ENCODE measurements at regions not wholly inside any gene's neighbourhood (a gene's known extent, or its start where the extent isn't known, plus 50 kb on each side); places are given as distances from the start of the nearest gene placed in this dataset.

- no peak for TF ChIP-seq AFF4 (CRISPR knock-in tag; IDR thresholded peaks at IDR 0.05)
- no peak for TF ChIP-seq MIER1 (IDR thresholded peaks at IDR 0.05; ENCODE audit: low read depth)
- no peak for TF ChIP-seq CREB1 (IDR thresholded peaks at IDR 0.05)
- no peak for TF ChIP-seq CREB1 (CRISPR knock-in tag; IDR thresholded peaks at IDR 0.05)
- TF ChIP-seq SP1 (CRISPR knock-in tag; IDR thresholded peaks at IDR 0.05): no peak
- no peak for TF ChIP-seq BRD9 (IDR thresholded peaks at IDR 0.05; ENCODE audit: low read depth, partially characterized antibody)
- no peak for TF ChIP-seq SUPT5H (IDR thresholded peaks at IDR 0.05)
- TF ChIP-seq, protein P1, sequence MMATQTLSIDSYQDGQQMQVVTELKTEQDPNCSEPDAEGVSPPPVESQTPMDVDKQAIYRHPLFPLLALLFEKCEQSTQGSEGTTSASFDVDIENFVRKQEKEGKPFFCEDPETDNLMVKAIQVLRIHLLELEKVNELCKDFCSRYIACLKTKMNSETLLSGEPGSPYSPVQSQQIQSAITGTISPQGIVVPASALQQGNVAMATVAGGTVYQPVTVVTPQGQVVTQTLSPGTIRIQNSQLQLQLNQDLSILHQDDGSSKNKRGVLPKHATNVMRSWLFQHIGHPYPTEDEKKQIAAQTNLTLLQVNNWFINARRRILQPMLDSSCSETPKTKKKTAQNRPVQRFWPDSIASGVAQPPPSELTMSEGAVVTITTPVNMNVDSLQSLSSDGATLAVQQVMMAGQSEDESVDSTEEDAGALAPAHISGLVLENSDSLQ (IDR thresholded peaks at IDR 0.05): no peak
- no peak for TF ChIP-seq HDAC3 (IDR thresholded peaks at IDR 0.05; ENCODE audit: borderline replicate concordance, partially characterized antibody)
- TF ChIP-seq SLC30A9 (CRISPR knock-in tag; IDR thresholded peaks at IDR 0.05): no peak
Observed at GRCh38 chr3:16807391-16807790, 77.4 kb upstream of the PLCL2 start (continued).

All from K562 (cell line).